ENCODE measurements at regions not wholly inside any gene's neighbourhood (a gene's known extent, or its start where the extent isn't known, plus 50 kb on each side); places are given as distances from the start of the nearest gene placed in this dataset.

DNA sequence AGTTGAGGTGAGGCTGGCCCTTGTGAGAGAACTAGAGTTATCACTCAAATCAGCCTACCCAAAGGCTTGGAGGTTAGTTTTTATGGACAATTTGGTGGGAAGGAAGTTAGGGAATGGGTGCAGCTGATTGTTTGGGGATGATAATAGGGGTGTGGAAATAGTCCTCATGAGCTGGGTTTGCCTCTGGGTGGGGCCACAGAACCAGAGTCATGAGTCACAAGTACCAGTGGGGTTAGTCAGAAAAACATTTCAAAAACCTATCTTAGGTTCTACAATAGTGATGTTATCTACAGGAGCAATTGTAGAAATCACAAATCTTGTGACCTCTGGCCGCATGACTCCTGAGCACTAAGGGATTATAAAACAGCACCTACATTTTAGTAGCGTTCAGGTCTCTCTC lies 630.1 kb upstream of the PIK3C3 start:
- Histone ChIP-seq H3K4me2 (ENCODE audit: low read length) (no peak overlapping the region), H4K20me1 (ENCODE audit: control insufficient read depth, insufficient read depth, low read depth, low read length) (no peaks in the 10 kb centered on the region), H3K4me3 (ENCODE audit: low read length) (no peak overlapping the region), H3K9me3 (ENCODE audit: control insufficient read depth, insufficient read depth, low read length) (no peaks in the 10 kb centered on the region), H3K4me1 (ENCODE audit: control insufficient read depth, low read length) (no peaks in the 10 kb centered on the region), H3K9me2 (replicated peaks; ENCODE audit: control insufficient read depth, low read length) (no peaks in the 10 kb centered on the region), H3K27me3 (ENCODE audit: control insufficient read depth, low read length) (no peaks in the 10 kb centered on the region), H3K27ac (ENCODE audit: low read depth, low read length) (no peak overlapping the region), H3F3A (ENCODE audit: control insufficient read depth, insufficient read depth) (no peaks in the 10 kb centered on the region), H3K36me3 (ENCODE audit: control insufficient read depth, low read length) (no peaks in the 10 kb centered on the region), H3K79me2 (ENCODE audit: control insufficient read depth, low read length) (no peaks in the 10 kb centered on the region)
- TF ChIP-seq, protein P1, sequence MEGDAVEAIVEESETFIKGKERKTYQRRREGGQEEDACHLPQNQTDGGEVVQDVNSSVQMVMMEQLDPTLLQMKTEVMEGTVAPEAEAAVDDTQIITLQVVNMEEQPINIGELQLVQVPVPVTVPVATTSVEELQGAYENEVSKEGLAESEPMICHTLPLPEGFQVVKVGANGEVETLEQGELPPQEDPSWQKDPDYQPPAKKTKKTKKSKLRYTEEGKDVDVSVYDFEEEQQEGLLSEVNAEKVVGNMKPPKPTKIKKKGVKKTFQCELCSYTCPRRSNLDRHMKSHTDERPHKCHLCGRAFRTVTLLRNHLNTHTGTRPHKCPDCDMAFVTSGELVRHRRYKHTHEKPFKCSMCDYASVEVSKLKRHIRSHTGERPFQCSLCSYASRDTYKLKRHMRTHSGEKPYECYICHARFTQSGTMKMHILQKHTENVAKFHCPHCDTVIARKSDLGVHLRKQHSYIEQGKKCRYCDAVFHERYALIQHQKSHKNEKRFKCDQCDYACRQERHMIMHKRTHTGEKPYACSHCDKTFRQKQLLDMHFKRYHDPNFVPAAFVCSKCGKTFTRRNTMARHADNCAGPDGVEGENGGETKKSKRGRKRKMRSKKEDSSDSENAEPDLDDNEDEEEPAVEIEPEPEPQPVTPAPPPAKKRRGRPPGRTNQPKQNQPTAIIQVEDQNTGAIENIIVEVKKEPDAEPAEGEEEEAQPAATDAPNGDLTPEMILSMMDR (IDR thresholded peaks at IDR 0.05; ENCODE audit: low read depth, low read length, poor library complexity, severe bottlenecking), result no peak
- no peak for TF ChIP-seq EZH2phosphoT487 (IDR thresholded peaks at IDR 0.05; ENCODE audit: borderline replicate concordance, low read length)

GRCh38 chr18:41324020-41324791 lies 630.8 kb upstream of the PIK3C3 start:
- H3F3A ChIP-seq (ENCODE audit: control insufficient read depth, insufficient read depth), result no peaks in the 10 kb centered on the region
- no peaks in the 10 kb centered on the region for H4K20me1 ChIP-seq (ENCODE audit: control insufficient read depth, insufficient read depth, low read depth, low read length)
- no peak for TF ChIP-seq EZH2phosphoT487 (IDR thresholded peaks at IDR 0.05; ENCODE audit: borderline replicate concordance, low read length)
- TF ChIP-seq, protein P1 (IDR thresholded peaks at IDR 0.05; ENCODE audit: low read depth, low read length, poor library complexity, severe bottlenecking), result no peak
- H3K27me3 ChIP-seq (ENCODE audit: control insufficient read depth, low read length), result no peaks in the 10 kb centered on the region
- no peaks in the 10 kb centered on the region for H3K9me2 ChIP-seq (replicated peaks; ENCODE audit: control insufficient read depth, low read length)
- H3K36me3 ChIP-seq (ENCODE audit: control insufficient read depth, low read length), result no peaks in the 10 kb centered on the region
- no peaks in the 10 kb centered on the region for H3K9me3 ChIP-seq (ENCODE audit: control insufficient read depth, insufficient read depth, low read length)
- no peak overlapping the region for H3K4me3 ChIP-seq (ENCODE audit: low read length)
- no peak overlapping the region for H3K4me2 ChIP-seq (ENCODE audit: low read length)
- no peak overlapping the region for H3K27ac ChIP-seq (ENCODE audit: low read depth, low read length)
- H3K79me2 ChIP-seq (ENCODE audit: control insufficient read depth, low read length), result no peaks in the 10 kb centered on the region
- H3K4me1 ChIP-seq (ENCODE audit: control insufficient read depth, low read length), result no peaks in the 10 kb centered on the region

GRCh38 chr18:41323044-41323443 lies 632.0 kb upstream of the PIK3C3 start:
- Histone ChIP-seq H3F3A (ENCODE audit: control insufficient read depth, insufficient read depth) (no peaks in the 10 kb centered on the region), H4K20me1 (ENCODE audit: control insufficient read depth, insufficient read depth, low read depth, low read length) (no peaks in the 10 kb centered on the region), H3K27ac (ENCODE audit: low read depth, low read length) (no peak overlapping the region), H3K9me3 (ENCODE audit: control insufficient read depth, insufficient read depth, low read length) (no peaks in the 10 kb centered on the region), H3K36me3 (ENCODE audit: control insufficient read depth, low read length) (no peaks in the 10 kb centered on the region), H3K4me3 (ENCODE audit: low read length) (no peak overlapping the region), H3K79me2 (ENCODE audit: control insufficient read depth, low read length) (no peaks in the 10 kb centered on the region), H3K27me3 (ENCODE audit: control insufficient read depth, low read length) (no peaks in the 10 kb centered on the region), H3K4me2 (ENCODE audit: low read length) (no peak overlapping the region), H3K9me2 (replicated peaks; ENCODE audit: control insufficient read depth, low read length) (no peaks in the 10 kb centered on the region), H3K4me1 (ENCODE audit: control insufficient read depth, low read length) (no peaks in the 10 kb centered on the region)
- TF ChIP-seq, protein P1 (IDR thresholded peaks at IDR 0.05; ENCODE audit: low read depth, low read length, poor library complexity, severe bottlenecking), result no peak

Measured in DOHH2 (cell line).